ENCODE measurements at regions not wholly inside any gene's neighbourhood (a gene's known extent, or its start where the extent isn't known, plus 50 kb on each side); places are given as distances from the start of the nearest gene placed in this dataset.

DNA sequence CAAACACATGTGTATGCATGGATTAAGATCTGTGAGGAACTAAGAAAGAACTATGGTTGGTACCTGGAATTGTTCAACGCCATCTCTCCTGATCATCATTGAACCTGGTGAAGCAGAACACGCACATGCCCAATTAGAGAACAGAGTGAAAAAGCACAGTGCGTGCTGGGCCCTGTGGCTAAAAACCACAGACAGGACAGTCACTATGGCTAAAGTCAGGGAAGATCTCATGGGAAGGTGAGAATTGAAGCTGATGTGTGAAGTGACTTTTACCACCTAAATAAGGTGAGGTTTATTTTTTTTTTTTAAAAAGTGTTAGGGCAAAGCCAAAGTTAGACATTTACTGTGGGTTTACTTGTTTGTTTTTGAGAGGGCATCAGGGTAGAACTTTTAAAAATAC is 215.0 kb downstream of the SLC38A4 start:
- Histone ChIP-seq H3K36me3 (replicated peaks) (no peaks in the 10 kb centered on the region), H3K27me3 (replicated peaks) (no peaks in the 10 kb centered on the region), H3K4me3 (ENCODE audit: low read depth, low read length) (no peak overlapping the region), H3K27ac (no peak overlapping the region)
- in situ Hi-C loops (cut with HindIII; ENCODE audit: low pct_ligation_motif_present, low sequenced_read_pairs), result no loop called here
- TF ChIP-seq, protein P1, sequence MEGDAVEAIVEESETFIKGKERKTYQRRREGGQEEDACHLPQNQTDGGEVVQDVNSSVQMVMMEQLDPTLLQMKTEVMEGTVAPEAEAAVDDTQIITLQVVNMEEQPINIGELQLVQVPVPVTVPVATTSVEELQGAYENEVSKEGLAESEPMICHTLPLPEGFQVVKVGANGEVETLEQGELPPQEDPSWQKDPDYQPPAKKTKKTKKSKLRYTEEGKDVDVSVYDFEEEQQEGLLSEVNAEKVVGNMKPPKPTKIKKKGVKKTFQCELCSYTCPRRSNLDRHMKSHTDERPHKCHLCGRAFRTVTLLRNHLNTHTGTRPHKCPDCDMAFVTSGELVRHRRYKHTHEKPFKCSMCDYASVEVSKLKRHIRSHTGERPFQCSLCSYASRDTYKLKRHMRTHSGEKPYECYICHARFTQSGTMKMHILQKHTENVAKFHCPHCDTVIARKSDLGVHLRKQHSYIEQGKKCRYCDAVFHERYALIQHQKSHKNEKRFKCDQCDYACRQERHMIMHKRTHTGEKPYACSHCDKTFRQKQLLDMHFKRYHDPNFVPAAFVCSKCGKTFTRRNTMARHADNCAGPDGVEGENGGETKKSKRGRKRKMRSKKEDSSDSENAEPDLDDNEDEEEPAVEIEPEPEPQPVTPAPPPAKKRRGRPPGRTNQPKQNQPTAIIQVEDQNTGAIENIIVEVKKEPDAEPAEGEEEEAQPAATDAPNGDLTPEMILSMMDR (IDR thresholded peaks at IDR 0.05; ENCODE audit: low read depth, low read length, missing control alignments), result no peak
- DNase-seq, result no peak

DNA sequence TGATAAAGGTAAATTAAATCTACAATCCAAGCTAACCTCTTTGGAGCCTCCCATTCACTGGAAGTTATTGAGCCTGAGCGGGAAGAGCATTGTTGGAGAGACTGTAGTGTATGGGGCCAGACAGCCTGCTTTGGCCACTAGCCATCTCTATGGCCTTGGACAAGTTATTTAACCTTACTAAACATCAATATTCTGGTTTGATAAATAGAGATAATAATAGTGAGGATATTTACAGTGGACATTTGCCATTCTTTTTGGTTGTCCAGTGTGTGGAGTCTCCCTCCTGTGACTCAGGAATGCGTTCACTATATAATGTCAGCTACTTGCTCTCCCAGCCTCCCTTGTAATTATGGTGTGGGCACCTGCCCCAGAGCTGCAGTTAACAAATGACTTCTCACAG is 216.1 kb downstream of the SLC38A4 start:
- no peaks in the 10 kb centered on the region for H3K36me3 ChIP-seq (replicated peaks)
- H3K27ac ChIP-seq, result no peak overlapping the region
- H3K4me3 ChIP-seq (ENCODE audit: low read depth, low read length), result no peak overlapping the region
- TF ChIP-seq, protein P1 (IDR thresholded peaks at IDR 0.05; ENCODE audit: low read depth, low read length, missing control alignments), result no peak
- H3K27me3 ChIP-seq (replicated peaks), result no peaks in the 10 kb centered on the region
- in situ Hi-C loops (cut with HindIII; ENCODE audit: low pct_ligation_motif_present, low sequenced_read_pairs), result no loop called here
- DNase-seq, result no peak

DNA sequence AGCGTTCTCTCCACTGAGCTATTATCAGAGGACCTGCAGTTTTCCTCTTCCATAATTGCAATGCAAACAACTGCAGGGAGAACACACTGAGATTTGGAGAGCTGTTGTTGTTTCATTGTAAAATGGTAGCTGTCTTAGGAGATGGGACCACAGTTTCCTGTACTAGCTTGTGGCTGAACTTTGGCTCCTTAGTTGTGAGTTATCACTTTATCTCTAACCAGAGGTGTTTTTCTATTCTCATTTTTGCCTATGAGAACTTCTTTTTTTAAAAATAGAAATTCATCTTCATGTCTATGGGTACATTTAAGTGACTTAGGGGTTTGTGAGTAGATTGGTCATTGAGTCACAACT is 216.5 kb downstream of the SLC38A4 start:
- no peak overlapping the region for H3K27ac ChIP-seq
- H3K27me3 ChIP-seq (replicated peaks), result no peaks in the 10 kb centered on the region
- H3K4me3 ChIP-seq (ENCODE audit: low read depth, low read length), result no peak overlapping the region
- TF ChIP-seq, protein P1 (IDR thresholded peaks at IDR 0.05; ENCODE audit: low read depth, low read length, missing control alignments), result no peak
- no peaks in the 10 kb centered on the region for H3K36me3 ChIP-seq (replicated peaks)
- in situ Hi-C loops (cut with HindIII; ENCODE audit: low pct_ligation_motif_present, low sequenced_read_pairs), result no loop called here
- DNase-seq, result no peak

DNA sequence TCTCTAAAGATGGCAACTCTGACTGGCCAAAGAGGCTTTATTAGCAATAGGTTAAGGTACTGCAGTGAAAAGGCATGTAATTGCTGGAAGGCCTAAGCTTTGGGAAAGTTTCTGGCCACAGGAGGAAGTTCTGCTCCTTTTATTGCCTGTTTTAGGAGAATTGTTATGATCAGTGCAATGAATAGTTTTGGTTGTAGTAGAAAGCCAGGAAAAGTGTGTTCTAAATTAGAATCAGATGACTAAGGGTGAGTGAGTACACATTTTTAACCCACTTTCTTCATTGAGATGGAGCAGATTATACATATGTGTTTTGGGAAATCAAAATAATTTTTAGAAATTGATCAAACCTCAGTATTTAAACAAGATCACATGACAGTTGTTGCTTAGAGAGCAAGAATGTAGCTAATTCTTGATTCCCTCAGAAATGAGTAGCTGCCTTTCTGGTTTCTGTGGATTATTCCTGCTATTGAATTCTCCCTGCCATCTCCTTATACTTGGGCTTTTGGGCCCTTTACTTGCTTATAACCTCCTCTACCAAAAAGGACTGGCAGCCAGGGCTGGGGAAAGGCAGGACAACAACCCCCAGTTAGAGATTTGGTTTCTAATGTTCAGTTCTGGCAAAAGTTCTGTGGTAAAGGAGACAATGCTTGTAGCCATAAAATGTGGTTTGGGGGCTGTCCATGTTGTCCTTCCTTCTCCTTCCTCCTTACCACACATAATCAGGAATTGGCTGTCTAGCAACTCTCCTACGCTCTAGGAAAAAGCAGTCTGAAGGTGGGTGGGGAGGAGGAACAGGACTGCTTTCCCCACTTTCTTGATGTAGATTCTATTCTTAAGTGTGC is 217.1 kb downstream of the SLC38A4 start:
- TF ChIP-seq, protein P1 (IDR thresholded peaks at IDR 0.05; ENCODE audit: low read depth, low read length, missing control alignments), result no peak
- Histone ChIP-seq H3K36me3 (replicated peaks) (no peaks in the 10 kb centered on the region), H3K27me3 (replicated peaks) (no peaks in the 10 kb centered on the region), H3K4me3 (ENCODE audit: low read depth, low read length) (no peak overlapping the region), H3K27ac (no peak overlapping the region)
- in situ Hi-C loops (cut with HindIII; ENCODE audit: low pct_ligation_motif_present, low sequenced_read_pairs), result no loop called here
- no peak for DNase-seq

DNA sequence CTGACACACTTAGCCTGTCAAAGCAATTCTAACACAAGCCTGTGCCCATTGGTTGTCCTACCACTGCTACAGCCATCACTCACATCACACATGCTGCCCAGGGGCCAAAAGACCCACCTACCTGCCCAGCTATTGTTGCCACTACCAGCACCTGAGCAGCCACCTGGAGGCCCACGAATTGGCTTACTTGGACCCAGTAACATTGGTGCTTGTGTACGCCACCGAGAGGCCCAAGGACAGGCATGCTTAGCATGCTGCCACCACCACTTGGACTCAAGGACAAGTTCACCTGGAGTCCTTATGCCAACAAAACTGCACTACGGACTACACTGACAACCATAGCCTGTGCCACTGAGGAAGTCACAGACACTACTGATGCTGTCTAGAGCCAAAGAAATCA is 221.1 kb downstream of the SLC38A4 start:
- Histone ChIP-seq H3K36me3 (replicated peaks) (no peaks in the 10 kb centered on the region), H3K27me3 (replicated peaks) (no peaks in the 10 kb centered on the region), H3K4me3 (ENCODE audit: low read depth, low read length) (no peak overlapping the region), H3K27ac (no peak overlapping the region)
- in situ Hi-C loops (cut with HindIII; ENCODE audit: low pct_ligation_motif_present, low sequenced_read_pairs), result no loop called here
- DNase-seq, result no peak
- TF ChIP-seq, protein P1 (IDR thresholded peaks at IDR 0.05; ENCODE audit: low read depth, low read length, missing control alignments), result no peak

Data from brain microvascular endothelial cell (primary cell).